SU-DHL-6 (cell line): ENCODE measurements at regions not wholly inside any gene's neighbourhood (a gene's known extent, or its start where the extent isn't known, plus 50 kb on each side); places are given as distances from the start of the nearest gene placed in this dataset.

Experiments used
- H2AFZ ChIP-seq: fragments of 200-600 bp; sonication (generic); 2 replicates; pipeline ENCODE4 v1.6.1; 2014; ENCODE audit warnings: low read depth, mild to moderate bottlenecking, moderate library complexity, mixed read lengths, antibody characterized with exemption, low read length; ENCODE audit not compliant: severe bottlenecking
- H3F3A ChIP-seq: fragments of 200-600 bp; shearing (Covaris generic); 2 replicates; pipeline ENCODE4 v1.6.0; 2016; ENCODE audit warnings: antibody characterized with exemption, mild to moderate bottlenecking; ENCODE audit not compliant: insufficient read depth
- H3K27ac ChIP-seq: fragments of 200-600 bp; sonication (generic); 2 replicates; pipeline ENCODE4 v1.5.1; 2016; ENCODE audit warnings: low read depth, mild to moderate bottlenecking, low read length, moderate library complexity, mixed read lengths
- H3K27me3 ChIP-seq: fragments of 200-600 bp; sonication (generic), shearing (Covaris generic); 2 replicates; pipeline ENCODE4 v1.6.0; 2014; ENCODE audit warnings: mild to moderate bottlenecking, low read length
- H3K36me3 ChIP-seq: fragments of 200-600 bp; sonication (generic); 2 replicates; pipeline ENCODE4 v1.6.1; 2014; ENCODE audit warnings: mild to moderate bottlenecking, low read length, mixed read lengths
- H3K4me2 ChIP-seq: fragments of 300-600, 200-600 bp; shearing (Covaris generic), sonication (generic); 2 replicates; pipeline ENCODE4 v1.6.0; 2014; ENCODE audit warnings: low read length, low read depth, mild to moderate bottlenecking; ENCODE audit not compliant: poor library complexity, severe bottlenecking
- H3K4me3 ChIP-seq: fragments of 200-600 bp; sonication (generic); 2 replicates; pipeline ENCODE4 v1.5.1; 2014; ENCODE audit warnings: antibody characterized with exemption, low read length, mild to moderate bottlenecking, mixed read lengths; ENCODE audit not compliant: insufficient read depth, poor library complexity, severe bottlenecking
- H3K79me2 ChIP-seq: fragments of 200-600 bp; sonication (generic); 2 replicates; pipeline ENCODE4 v1.6.1; 2014; ENCODE audit warnings: mild to moderate bottlenecking, low read length, moderate library complexity; ENCODE audit not compliant: insufficient read depth
- H3K9ac ChIP-seq: fragments of 200-600 bp; sonication (generic); 2 replicates; pipeline ENCODE4 v1.7.0; 2014; ENCODE audit warnings: mild to moderate bottlenecking, low read length
- H3K9me2 ChIP-seq: fragments of 200-600 bp; sonication (generic); replicated peaks from 2 replicates; pipeline ENCODE4 v1.6.1; 2014; ENCODE audit warnings: low read length; ENCODE audit not compliant: insufficient read depth
- H3K9me3 ChIP-seq: fragments of 200-600 bp; sonication (generic); 2 replicates; pipeline ENCODE4 v1.6.1; 2014; ENCODE audit warnings: low read length, mixed read lengths; ENCODE audit not compliant: insufficient read depth
- H4K20me1 ChIP-seq: fragments of 200-600 bp; sonication (generic); 2 replicates; pipeline ENCODE4 v1.6.1; 2014; ENCODE audit warnings: low read depth, mild to moderate bottlenecking, antibody characterized with exemption, low read length, moderate library complexity, mixed read lengths
- CTCF ChIP-seq: fragments of 200-600 bp; sonication (generic); IDR thresholded peaks from one replicate; pipeline ENCODE4 v1.5.1; 2017; ENCODE audit warnings: antibody characterized with exemption, mild to moderate bottlenecking, low read length, moderate library complexity; ENCODE audit not compliant: insufficient read depth, poor library complexity, severe bottlenecking
- EZH2phosphoT487 ChIP-seq: fragments of 200-600 bp; sonication (generic), shearing (Covaris generic); conservative IDR thresholded peaks from 2 replicates; pipeline ENCODE4 v1.6.1; 2018; ENCODE audit warnings: mild to moderate bottlenecking, antibody characterized with exemption, low read length, moderate library complexity, mixed read lengths

- Histone ChIP-seq H3K4me3 (no peak overlapping the region), H3K79me2 (no peaks in the 10 kb centered on the region), H2AFZ (no peak overlapping the region), H3K27me3 (no peaks in the 10 kb centered on the region), H4K20me1 (no peaks in the 10 kb centered on the region), H3K27ac (no peak overlapping the region), H3K9me3 (no peaks in the 10 kb centered on the region), H3K9me2 (no peaks in the 10 kb centered on the region), H3F3A (no peaks in the 10 kb centered on the region), H3K4me2 (no peak overlapping the region), H3K36me3 (no peaks in the 10 kb centered on the region), H3K9ac (no peak overlapping the region)
- no peak for TF ChIP-seq EZH2phosphoT487
Measured at GRCh38 chr16:64892835-64893785, 228.8 kb downstream of the CDH11 start.

- no peak overlapping the region for H3K4me3 ChIP-seq
- no peak overlapping the region for H3K4me2 ChIP-seq
- no peak for TF ChIP-seq CTCF
- no peak for TF ChIP-seq EZH2phosphoT487
- H3F3A ChIP-seq, result no peaks in the 10 kb centered on the region
- H3K9me2 ChIP-seq, result no peaks in the 10 kb centered on the region
- no peaks in the 10 kb centered on the region for H3K27me3 ChIP-seq
- H4K20me1 ChIP-seq, result no peaks in the 10 kb centered on the region
- no peak overlapping the region for H3K9ac ChIP-seq
- no peak overlapping the region for H3K27ac ChIP-seq
- H3K79me2 ChIP-seq, result no peaks in the 10 kb centered on the region
- no peak overlapping the region for H2AFZ ChIP-seq
- no peaks in the 10 kb centered on the region for H3K36me3 ChIP-seq
- H3K9me3 ChIP-seq, result no peaks in the 10 kb centered on the region
Measured at GRCh38 chr16:64889446-64889845, 232.4 kb downstream of the CDH11 start.

GRCh38 chr16:64887651-64888050 is 234.2 kb downstream of the CDH11 start:
- no peaks in the 10 kb centered on the region for H3K27me3 ChIP-seq
- H3K36me3 ChIP-seq, result no peaks in the 10 kb centered on the region
- H3K79me2 ChIP-seq, result no peaks in the 10 kb centered on the region
- H3K4me3 ChIP-seq, result no peak overlapping the region
- no peaks in the 10 kb centered on the region for H4K20me1 ChIP-seq
- H2AFZ ChIP-seq, result no peak overlapping the region
- H3K4me2 ChIP-seq, result no peak overlapping the region
- TF ChIP-seq EZH2phosphoT487 (no peak), CTCF (no peak)
- H3K27ac ChIP-seq, result no peak overlapping the region
- H3K9me3 ChIP-seq, result no peaks in the 10 kb centered on the region
- no peaks in the 10 kb centered on the region for H3K9me2 ChIP-seq
- H3F3A ChIP-seq, result no peaks in the 10 kb centered on the region
- H3K9ac ChIP-seq, result no peak overlapping the region
